ENCODE measurements at regions not wholly inside any gene's neighbourhood (a gene's known extent, or its start where the extent isn't known, plus 50 kb on each side); places are given as distances from the start of the nearest gene placed in this dataset.

DNA sequence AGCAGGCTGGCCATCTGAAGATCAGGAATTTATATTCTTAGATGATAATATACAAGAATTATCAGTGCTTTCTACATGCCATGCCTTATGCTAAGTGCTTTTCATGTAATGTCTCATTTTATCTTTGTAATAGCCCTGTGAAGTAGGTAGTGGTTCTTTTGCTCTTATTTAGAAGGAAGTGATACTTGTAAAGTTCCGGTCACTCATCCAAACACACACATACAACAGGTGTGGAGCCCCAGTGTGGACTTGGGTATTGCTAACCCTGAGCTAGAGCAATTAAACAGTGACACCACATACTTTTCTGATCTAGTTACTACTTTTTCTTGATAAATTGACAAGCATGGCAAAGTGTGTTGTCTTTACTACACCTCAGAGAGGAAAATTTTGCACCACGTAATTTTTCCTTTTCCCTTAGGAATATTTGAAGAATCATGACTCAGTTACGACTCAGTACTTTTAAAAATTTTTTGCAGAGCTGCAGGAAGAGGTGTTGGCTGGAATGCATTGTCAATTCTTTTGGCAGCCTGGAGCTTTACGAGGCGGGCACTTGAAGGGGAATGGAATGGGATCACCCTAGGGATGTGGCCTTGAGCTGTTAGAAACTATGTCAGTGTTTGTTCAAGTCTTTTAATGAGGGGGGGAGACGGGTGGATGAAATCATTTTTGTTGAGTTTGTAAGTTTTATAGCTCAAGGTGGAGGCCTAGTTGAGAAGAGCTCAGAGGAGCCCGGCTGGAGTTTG is 212.5 kb upstream of the CELF2 start:
- CTCF ChIA-PET, result no interaction called here
- POLR2A ChIA-PET, result no interaction called here

GRCh38 chr10:10807106-10807505 is 210.6 kb upstream of the CELF2 start:
- ChIA-PET POLR2A (no interaction called here), CTCF (no interaction called here)

DNA sequence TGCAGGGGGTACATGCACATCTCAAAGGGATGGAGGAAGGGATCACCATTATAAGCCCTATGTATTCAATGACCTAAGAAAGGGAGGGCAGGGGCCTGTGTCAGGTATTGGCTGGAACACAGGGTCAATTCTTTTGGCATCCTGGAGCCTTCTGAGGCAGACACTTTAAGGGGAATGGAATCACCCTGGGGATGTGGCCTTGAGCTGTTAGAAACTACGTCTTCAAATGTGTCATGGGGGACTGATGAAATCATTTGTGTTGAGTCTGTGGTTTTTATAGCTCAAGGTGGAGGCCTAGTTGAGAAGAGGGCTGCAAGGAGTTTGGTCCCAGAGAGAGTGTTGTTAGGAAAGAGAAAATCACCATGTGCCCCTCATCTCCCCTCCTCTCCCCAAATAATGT is 206.1 kb upstream of the CELF2 start:
- CTCF ChIA-PET, result no interaction called here
- POLR2A ChIA-PET, result no interaction called here

GRCh38 chr10:10813656-10814055 is 204.0 kb upstream of the CELF2 start:
- CTCF ChIA-PET, result no interaction called here
- POLR2A ChIA-PET, result no interaction called here

DNA sequence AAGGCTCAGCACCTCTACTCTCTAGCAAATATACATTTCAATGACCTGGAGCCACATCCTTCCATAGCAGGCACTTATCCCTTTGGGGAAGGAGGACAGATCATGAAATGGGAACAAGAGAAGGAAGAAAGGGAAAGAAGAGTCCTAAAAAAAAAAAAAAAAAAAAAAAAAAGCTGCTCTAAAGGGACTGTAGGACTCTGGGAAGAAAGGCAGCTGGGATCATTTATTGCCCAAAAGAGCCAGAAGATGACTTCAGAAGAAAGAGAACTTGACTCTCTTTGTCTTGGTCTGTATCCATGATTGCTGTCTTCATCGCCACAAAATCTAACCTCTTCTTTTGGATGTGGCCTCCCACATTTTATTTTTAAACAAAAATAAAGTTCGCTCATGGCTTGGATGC is 203.6 kb upstream of the CELF2 start:
- POLR2A ChIA-PET, result no interaction called here
- CTCF ChIA-PET, result no interaction called here

DNA sequence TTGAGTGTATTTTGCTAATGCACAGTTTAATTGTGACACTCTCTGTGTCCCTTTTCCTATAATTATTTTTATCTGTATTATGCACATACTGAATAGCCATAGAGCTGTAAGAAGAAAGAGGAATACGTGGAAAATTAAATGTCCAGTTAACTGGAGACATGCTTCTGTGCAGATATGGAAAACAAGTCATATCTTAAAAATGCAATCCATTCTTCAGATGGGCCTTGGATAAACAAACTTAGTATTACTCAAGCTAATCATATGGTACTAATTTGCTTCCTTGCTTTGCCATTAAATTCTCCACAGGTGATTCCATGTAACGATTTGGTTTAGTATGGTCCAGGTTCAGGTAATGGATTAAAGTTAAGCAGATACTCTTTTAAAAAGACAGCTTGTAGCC is 201.2 kb upstream of the CELF2 start:
- POLR2A ChIA-PET, result no interaction called here

DNA sequence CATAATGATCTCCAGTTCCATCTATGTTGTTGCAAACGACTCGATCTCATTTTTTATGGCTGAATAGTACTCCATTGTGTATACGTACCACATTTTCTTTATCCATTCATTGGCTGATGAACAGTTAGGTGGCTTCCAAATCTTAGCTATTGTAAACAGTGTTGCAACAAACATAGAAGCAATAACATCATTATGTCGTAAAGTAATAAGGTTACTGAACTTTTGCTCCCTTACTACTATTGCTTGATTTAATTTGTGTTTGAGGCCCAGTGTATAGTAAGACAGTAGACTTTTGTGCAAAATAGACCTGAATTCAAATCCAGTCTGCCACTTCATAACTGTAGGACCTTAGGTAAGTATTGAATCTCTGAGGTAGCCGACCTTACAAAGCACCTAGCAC is 200.1 kb upstream of the CELF2 start:
- CTCF ChIA-PET, result no interaction called here
- POLR2A ChIA-PET, result no interaction called here

More for the DNA sequence above, 201.2 kb upstream of the CELF2 start:
- CTCF ChIA-PET, result no interaction called here

GRCh38 chr10:10818082-10818481 is 199.6 kb upstream of the CELF2 start:
- ChIA-PET POLR2A (no interaction called here), CTCF (no interaction called here)

- POLR2A ChIA-PET, result no interaction called here
- CTCF ChIA-PET, result no interaction called here
Observed at GRCh38 chr10:10819206-10819856, 198.3 kb upstream of the CELF2 start.

- ChIA-PET POLR2A (no interaction called here), CTCF (no interaction called here)
Observed at GRCh38 chr10:10821926-10822325, 195.7 kb upstream of the CELF2 start.

- POLR2A ChIA-PET, result no interaction called here
- CTCF ChIA-PET, result no interaction called here
Observed at GRCh38 chr10:10824591-10825148, 193.0 kb upstream of the CELF2 start.

- ChIA-PET CTCF (no interaction called here), POLR2A (no interaction called here)
Observed at GRCh38 chr10:10826125-10826524, 191.5 kb upstream of the CELF2 start.

GRCh38 chr10:10828623-10829022 is 189.0 kb upstream of the CELF2 start:
- ChIA-PET CTCF (no interaction called here), POLR2A (no interaction called here)

- ChIA-PET POLR2A (no interaction called here), CTCF (no interaction called here)
Observed at GRCh38 chr10:10829576-10829975, 188.1 kb upstream of the CELF2 start.

GRCh38 chr10:10830293-10830986 is 187.2 kb upstream of the CELF2 start:
- CTCF ChIA-PET, result no interaction called here
- POLR2A ChIA-PET, result no interaction called here

- CTCF ChIA-PET, result no interaction called here
Observed at GRCh38 chr10:10831085-10831484, 186.6 kb upstream of the CELF2 start.

GRCh38 chr10:10833955-10834354 is 183.7 kb upstream of the CELF2 start:
- POLR2A ChIA-PET, result no interaction called here
- CTCF ChIA-PET, result no interaction called here

More at GRCh38 chr10:10831085-10831484, 186.6 kb upstream of the CELF2 start:
- POLR2A ChIA-PET, result no interaction called here

DNA sequence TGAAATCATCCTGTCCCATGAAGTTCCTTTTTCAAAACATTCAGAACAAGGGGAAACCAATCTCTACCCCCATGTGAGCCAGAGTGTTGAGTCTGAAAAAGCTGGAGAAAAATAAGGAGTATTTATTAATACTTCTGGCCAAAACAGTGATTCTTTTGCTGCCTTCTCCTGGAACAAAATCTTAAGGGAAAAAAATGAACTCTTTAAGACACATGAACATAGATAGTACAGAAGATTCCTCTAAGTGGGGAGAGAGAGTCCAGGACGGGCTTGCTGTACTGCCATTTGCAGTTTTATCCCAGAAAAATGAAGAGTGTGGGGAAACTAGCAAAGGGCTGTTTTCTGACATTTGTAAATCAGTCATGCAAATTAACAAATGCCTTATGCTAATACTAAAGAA is 173.4 kb upstream of the CELF2 start:
- ChIA-PET POLR2A (no interaction called here), CTCF (no interaction called here)

- POLR2A ChIA-PET, result no interaction called here
- CTCF ChIA-PET, result no interaction called here
Observed at GRCh38 chr10:10845185-10845584, 172.5 kb upstream of the CELF2 start.

DNA sequence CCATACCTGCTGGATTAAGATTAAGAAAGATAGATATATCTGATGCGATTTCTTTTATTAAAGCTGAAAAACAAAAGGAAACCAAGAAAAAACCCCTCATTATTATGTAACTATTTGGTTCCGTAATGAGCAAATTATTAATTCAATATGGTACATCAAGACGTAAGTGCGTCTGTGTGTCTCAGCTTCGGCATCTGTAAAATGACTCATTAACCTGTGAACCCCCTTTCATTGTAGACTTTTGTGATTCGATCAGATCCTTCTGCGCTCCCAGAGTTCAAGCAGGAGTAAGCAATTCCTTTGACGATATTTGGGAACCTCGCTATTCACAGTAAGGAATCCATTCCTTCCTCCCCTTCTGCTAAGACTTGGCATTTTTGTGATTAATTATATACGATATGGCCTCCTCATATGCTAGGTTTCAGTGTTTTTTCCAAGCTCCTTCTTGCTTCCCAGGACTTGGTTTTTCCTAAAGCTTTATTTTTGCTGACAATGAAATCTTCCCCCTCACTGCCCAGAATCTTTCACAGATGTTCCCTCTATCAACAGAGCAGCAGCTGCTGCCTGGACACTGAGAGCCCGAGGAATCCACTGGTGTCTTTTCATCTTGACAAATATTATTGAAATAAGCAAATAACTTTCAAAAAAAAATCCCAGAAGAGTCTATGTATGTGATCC is 171.7 kb upstream of the CELF2 start:
- CTCF ChIA-PET, result no interaction called here
- POLR2A ChIA-PET, result no interaction called here

DNA sequence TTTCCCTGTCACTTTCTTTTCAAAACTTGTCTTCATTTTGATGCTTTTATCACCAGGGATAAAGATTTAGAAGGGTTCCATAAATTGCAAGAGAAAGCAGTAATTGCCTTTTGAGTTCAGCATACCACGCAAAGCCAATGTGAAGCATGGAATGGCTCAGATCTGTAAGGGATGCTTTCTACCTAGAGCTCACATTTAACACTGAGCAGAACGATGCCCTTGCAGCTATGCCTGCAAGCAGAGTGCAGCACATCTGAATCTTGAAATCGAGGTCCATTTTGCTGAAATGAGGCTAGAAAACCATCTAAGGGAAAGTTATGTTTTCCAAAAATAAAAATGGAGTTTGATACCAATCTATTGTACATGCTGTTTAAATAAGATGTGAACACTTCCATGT is 171.2 kb upstream of the CELF2 start:
- CTCF ChIA-PET, result no interaction called here
- POLR2A ChIA-PET, result no interaction called here
